ENCODE measurements at regions not wholly inside any gene's neighbourhood (a gene's known extent, or its start where the extent isn't known, plus 50 kb on each side); places are given as distances from the start of the nearest gene placed in this dataset.

GRCh38 chr1:29658688-29659087 lies 422.4 kb downstream of the PTPRU start:
- no peak for DNase-seq (ENCODE audit: extremely low spot score)
- CTCF ChIA-PET = no interaction called here
- TF ChIP-seq PKNOX1 (IDR thresholded peaks at IDR 0.05) (no peak), ELF4 (IDR thresholded peaks at IDR 0.05) (no peak), ARNT (IDR thresholded peaks at IDR 0.05) (no peak), NFRKB (IDR thresholded peaks at IDR 0.05) (no peak), HDGF (IDR thresholded peaks at IDR 0.05; ENCODE audit: borderline replicate concordance) (no peak), SUZ12 (IDR thresholded peaks at IDR 0.05) (no peak), LEF1 (IDR thresholded peaks at IDR 0.05; ENCODE audit: borderline replicate concordance) (no peak), L3MBTL2 (conservative IDR thresholded peaks at IDR 0.05) (no peak), TARDBP (IDR thresholded peaks at IDR 0.05) (no peak), ZNF384 (IDR thresholded peaks at IDR 0.05) (no peak), FOXM1 (IDR thresholded peaks at IDR 0.05; ENCODE audit: borderline replicate concordance) (no peak), FOXA1 (IDR thresholded peaks at IDR 0.05) (no peak), FOXK2 (IDR thresholded peaks at IDR 0.05) (no peak), CTBP1 (IDR thresholded peaks at IDR 0.05; ENCODE audit: borderline replicate concordance) (no peak), SP1 (IDR thresholded peaks at IDR 0.05) (no peak), BHLHE40 (IDR thresholded peaks at IDR 0.05; ENCODE audit: borderline replicate concordance) (no peak)
- POLR2A ChIA-PET = no interaction called here

GRCh38 chr1:29657816-29658215 lies 421.5 kb downstream of the PTPRU start:
- TF ChIP-seq FOXA1 (IDR thresholded peaks at IDR 0.05) (no peak), PKNOX1 (IDR thresholded peaks at IDR 0.05) (no peak), FOXM1 (IDR thresholded peaks at IDR 0.05; ENCODE audit: borderline replicate concordance) (no peak), SP1 (IDR thresholded peaks at IDR 0.05) (no peak), BHLHE40 (IDR thresholded peaks at IDR 0.05; ENCODE audit: borderline replicate concordance) (no peak), ELF4 (IDR thresholded peaks at IDR 0.05) (no peak), LEF1 (IDR thresholded peaks at IDR 0.05; ENCODE audit: borderline replicate concordance) (no peak), NFRKB (IDR thresholded peaks at IDR 0.05) (no peak), L3MBTL2 (conservative IDR thresholded peaks at IDR 0.05) (no peak), SUZ12 (IDR thresholded peaks at IDR 0.05) (no peak), CTBP1 (IDR thresholded peaks at IDR 0.05; ENCODE audit: borderline replicate concordance) (no peak), HDGF (IDR thresholded peaks at IDR 0.05; ENCODE audit: borderline replicate concordance) (no peak)
- ChIA-PET CTCF (no interaction called here), POLR2A (no interaction called here)
- no peak for DNase-seq (ENCODE audit: extremely low spot score)

DNA sequence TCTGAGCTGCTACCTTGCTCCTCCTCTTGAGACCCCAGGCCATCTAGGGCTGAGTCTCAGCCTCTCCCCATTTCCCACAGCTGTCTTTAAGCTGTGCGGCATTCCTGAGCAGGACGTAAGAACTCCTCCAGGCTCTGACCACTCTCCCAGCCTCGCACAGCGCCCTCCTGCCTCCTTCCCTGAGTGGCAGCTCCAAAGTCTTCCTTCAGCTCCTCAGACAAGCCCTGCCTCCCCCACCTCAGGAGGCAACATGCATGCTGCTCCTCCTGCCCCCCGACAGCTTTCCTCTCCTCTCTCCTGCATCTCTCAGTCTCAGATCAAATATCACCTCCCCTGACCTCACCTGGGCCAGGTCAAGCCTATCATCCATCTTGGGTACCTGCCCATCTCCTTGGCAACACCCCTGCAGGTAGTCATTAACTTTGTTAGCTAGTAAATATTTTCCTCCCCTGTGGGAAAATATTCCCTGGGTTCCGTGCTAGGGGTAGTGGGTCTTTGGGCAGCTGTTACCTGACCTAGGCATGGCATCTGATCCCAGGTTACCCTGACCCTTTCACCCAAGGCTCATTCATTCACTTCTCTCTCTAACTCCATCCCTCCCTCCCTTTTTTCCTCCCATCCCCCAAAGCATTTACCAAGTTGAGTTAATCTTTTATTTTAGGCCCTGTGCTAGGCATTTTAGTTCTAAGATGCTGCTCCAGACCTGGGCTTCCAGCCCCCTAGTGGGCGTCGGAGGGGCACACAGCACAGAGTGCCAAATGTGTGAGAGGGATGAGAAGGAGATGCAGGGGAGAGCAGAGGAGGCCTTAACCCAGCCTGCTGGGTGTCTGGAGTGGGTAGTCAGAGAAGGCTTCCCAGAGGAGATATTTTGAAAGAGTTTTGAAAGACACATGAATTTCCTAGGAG lies 419.9 kb downstream of the PTPRU start:
- CTCF ChIA-PET = no interaction called here
- POLR2A ChIA-PET = no interaction called here
- TF ChIP-seq ARNT (IDR thresholded peaks at IDR 0.05) (no peak), HDGF (IDR thresholded peaks at IDR 0.05; ENCODE audit: borderline replicate concordance) (no peak), NFRKB (IDR thresholded peaks at IDR 0.05) (no peak), CTBP1 (IDR thresholded peaks at IDR 0.05; ENCODE audit: borderline replicate concordance) (no peak), PKNOX1 (IDR thresholded peaks at IDR 0.05) (no peak), ELF4 (IDR thresholded peaks at IDR 0.05) (no peak), SUZ12 (IDR thresholded peaks at IDR 0.05) (no peak), FOXM1 (IDR thresholded peaks at IDR 0.05; ENCODE audit: borderline replicate concordance) (no peak), FOXK2 (IDR thresholded peaks at IDR 0.05) (no peak), BHLHE40 (IDR thresholded peaks at IDR 0.05; ENCODE audit: borderline replicate concordance) (no peak), LEF1 (IDR thresholded peaks at IDR 0.05; ENCODE audit: borderline replicate concordance) (no peak), FOXA1 (IDR thresholded peaks at IDR 0.05) (no peak), ZNF384 (IDR thresholded peaks at IDR 0.05) (no peak), L3MBTL2 (conservative IDR thresholded peaks at IDR 0.05) (no peak), TARDBP (IDR thresholded peaks at IDR 0.05) (no peak), SP1 (IDR thresholded peaks at IDR 0.05) (no peak)
- DNase-seq (ENCODE audit: extremely low spot score) = peak; percentile 60

DNA sequence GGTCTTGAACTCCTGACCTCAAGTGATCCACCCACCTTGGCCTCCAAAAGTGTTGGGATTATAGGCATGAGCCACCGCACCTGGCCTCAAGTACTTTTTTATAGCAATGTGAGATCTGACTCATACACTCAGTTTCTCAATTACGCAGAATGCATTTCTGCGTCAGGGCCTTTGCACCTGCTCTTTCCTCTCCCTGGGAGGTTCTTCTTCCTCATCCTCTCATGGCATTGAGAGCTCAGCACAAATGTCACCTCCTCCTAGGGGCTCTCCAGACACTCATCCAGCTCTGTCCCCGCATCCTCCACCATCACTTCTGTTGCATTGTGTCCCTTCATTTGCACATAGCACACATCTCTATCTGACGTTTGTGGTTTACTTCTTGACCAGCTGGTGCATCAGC lies 418.8 kb downstream of the PTPRU start:
- POLR2A ChIA-PET = no interaction called here
- CTCF ChIA-PET = no interaction called here
- TF ChIP-seq PKNOX1 (IDR thresholded peaks at IDR 0.05) (no peak), FOXM1 (IDR thresholded peaks at IDR 0.05; ENCODE audit: borderline replicate concordance) (no peak)
- DNase-seq (ENCODE audit: extremely low spot score) = no peak

GRCh38 chr1:29653886-29654450 lies 417.6 kb downstream of the PTPRU start:
- ChIA-PET POLR2A (no interaction called here), CTCF (interaction anchor here (0.7 kb wide), 1 partner anchor 1917 kb away, joined by 3 read pairs; no protein-coding TSS in a partner anchor)
- TF ChIP-seq PKNOX1 (IDR thresholded peaks at IDR 0.05) = no peak
- TF ChIP-seq SUZ12 (IDR thresholded peaks at IDR 0.05) = no peak
- TF ChIP-seq HDGF (IDR thresholded peaks at IDR 0.05; ENCODE audit: borderline replicate concordance) = no peak
- no peak for DNase-seq (ENCODE audit: extremely low spot score)
